ENCODE measurements at regions not wholly inside any gene's neighbourhood (a gene's known extent, or its start where the extent isn't known, plus 50 kb on each side); places are given as distances from the start of the nearest gene placed in this dataset.
"Not testable (repeated sequence)": the region's sequence is repeated elsewhere in the genome, so short reads cannot be mapped to it uniquely, and the experiment has no call there.

DNA sequence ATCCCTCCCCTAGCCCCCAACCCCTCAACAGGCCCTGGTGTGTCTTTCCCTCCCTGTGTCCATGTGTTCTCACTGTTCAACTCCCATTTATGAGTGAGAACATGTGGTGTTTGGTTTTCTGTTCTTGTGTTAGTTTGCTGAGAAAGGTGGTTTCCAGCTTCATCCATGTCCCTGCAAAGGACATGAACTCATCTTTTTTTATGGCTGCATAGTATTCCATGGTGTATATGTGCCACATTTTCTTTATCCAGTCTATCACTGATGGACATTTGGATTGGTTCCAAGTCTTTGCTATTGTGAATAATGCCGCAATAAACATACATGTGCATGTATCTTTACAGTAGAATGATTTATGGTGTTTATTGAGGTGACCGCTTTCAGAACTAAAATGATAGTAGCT lies 607.1 kb upstream of the SOX9 start:
- H3K4me1 ChIP-seq (replicated peaks in 1 of 4; ENCODE audit: control insufficient read depth in 3 of 4, insufficient read depth in 4 of 4, low read length in 3 of 4); H4K8ac ChIP-seq (ENCODE audit: extremely low read depth, insufficient read depth, low read length); H3K36me3 ChIP-seq (ENCODE audit: control insufficient read depth in 2 of 4, insufficient read depth in 4 of 4, low read length in 3 of 4); H3K56ac ChIP-seq (replicated peaks; ENCODE audit: insufficient read length, low read depth, low read length); POLR2A ChIA-PET (ENCODE audit: partially characterized antibody); H4K91ac ChIP-seq (replicated peaks; ENCODE audit: insufficient read length, low read length); H3K79me1 ChIP-seq (ENCODE audit: low read depth, low read length); H2AK5ac ChIP-seq (ENCODE audit: low read depth, low read length); H2BK20ac ChIP-seq (ENCODE audit: low read length); H3K79me2 ChIP-seq (ENCODE audit: control insufficient read depth in 1 of 2, insufficient read depth in 2 of 2, low read length in 2 of 2); DNase-seq (ENCODE audit: low read depth in 1 of 2, low spot score in 2 of 2); H2BK12ac ChIP-seq (ENCODE audit: low read depth, low read length); H3K4me3 ChIP-seq (ENCODE audit: extremely low read depth in 1 of 4, insufficient read depth in 2 of 4, low read depth in 3 of 4, low read length in 4 of 4); H2AFZ ChIP-seq (ENCODE audit: low read length); H3K18ac ChIP-seq (ENCODE audit: extremely low read depth, low read length); H3K27me3 ChIP-seq (replicated peaks in 1 of 4; ENCODE audit: control insufficient read depth in 3 of 4, extremely low read depth in 1 of 4, insufficient read depth in 3 of 4, low read length in 3 of 4); H4K5ac ChIP-seq (ENCODE audit: insufficient read length, low read depth, low read length); H3K23me2 ChIP-seq (ENCODE audit: low read depth, low read length); H3K4ac ChIP-seq (replicated peaks; ENCODE audit: insufficient read length, low read depth, low read length); H3K27ac ChIP-seq (ENCODE audit: low read depth, low read length); H3K9me3 ChIP-seq (ENCODE audit: insufficient read depth in 2 of 2, low read depth in 1 of 2, low read length in 1 of 2); H2BK5ac ChIP-seq (ENCODE audit: low read depth, low read length); H2BK15ac ChIP-seq (ENCODE audit: low read length); H3K4me2 ChIP-seq (ENCODE audit: insufficient read depth in 1 of 2, low read depth in 2 of 2, low read length in 2 of 2); H3K14ac ChIP-seq (ENCODE audit: insufficient read length); FAIRE-seq; H4K20me1 ChIP-seq (replicated peaks in 1 of 2; ENCODE audit: control insufficient read depth in 1 of 2, insufficient read depth in 2 of 2, low read length in 2 of 2); H3K9ac ChIP-seq (replicated peaks in 1 of 4; ENCODE audit: extremely low read depth in 1 of 4, low read depth in 3 of 4, low read length in 3 of 4); H3K23ac ChIP-seq (ENCODE audit: insufficient read length); H2BK120ac ChIP-seq (replicated peaks; ENCODE audit: low read depth, low read length): not testable (repeated sequence)
- CTCF ChIA-PET (ENCODE audit: partially characterized antibody), result interaction anchor here (0.6 kb wide), 1 partner anchor 34 kb away, joined by 3 read pairs; no protein-coding TSS in a partner anchor
- WGBS, 2 experiments (ENCODE audit: extremely low coverage in 1 of 2, insufficient coverage in 1 of 2, insufficient read length in 1 of 2, insufficient replicate concordance in 2 of 2, low coverage in 1 of 2, low lambda C conversion rate in 2 of 2, missing lambda C conversion rate in 1 of 2), result 92% methylated on average over 2 of the region's 2 CpGs; no CpG with 5 or more reads in 1 of the 2 experiments
